ENCODE measurements at regions not wholly inside any gene's neighbourhood (a gene's known extent, or its start where the extent isn't known, plus 50 kb on each side); places are given as distances from the start of the nearest gene placed in this dataset.

DNA sequence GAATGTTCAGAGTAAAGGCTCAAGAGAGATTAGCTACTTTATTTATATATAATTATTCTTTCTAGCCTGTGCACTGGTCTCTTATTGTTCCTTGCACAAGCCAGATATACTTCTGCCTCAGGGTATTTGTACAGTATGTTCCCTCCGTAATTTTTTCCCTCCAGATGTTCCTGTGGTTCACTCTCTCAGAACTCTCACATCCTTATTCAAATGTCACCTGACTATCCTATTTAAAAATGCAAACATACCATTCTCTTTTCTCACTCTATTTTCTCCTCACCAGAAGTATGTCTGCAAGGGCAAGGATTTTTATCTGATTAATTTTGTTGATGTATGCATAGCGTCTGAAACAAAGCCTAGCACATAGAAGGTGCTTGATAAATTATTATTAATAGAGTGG is 64.0 kb upstream of the CERS6 start:
- DNase-seq (ENCODE audit: low read depth, low spot score), result peak; percentile 2
- TF ChIP-seq, protein P1, sequence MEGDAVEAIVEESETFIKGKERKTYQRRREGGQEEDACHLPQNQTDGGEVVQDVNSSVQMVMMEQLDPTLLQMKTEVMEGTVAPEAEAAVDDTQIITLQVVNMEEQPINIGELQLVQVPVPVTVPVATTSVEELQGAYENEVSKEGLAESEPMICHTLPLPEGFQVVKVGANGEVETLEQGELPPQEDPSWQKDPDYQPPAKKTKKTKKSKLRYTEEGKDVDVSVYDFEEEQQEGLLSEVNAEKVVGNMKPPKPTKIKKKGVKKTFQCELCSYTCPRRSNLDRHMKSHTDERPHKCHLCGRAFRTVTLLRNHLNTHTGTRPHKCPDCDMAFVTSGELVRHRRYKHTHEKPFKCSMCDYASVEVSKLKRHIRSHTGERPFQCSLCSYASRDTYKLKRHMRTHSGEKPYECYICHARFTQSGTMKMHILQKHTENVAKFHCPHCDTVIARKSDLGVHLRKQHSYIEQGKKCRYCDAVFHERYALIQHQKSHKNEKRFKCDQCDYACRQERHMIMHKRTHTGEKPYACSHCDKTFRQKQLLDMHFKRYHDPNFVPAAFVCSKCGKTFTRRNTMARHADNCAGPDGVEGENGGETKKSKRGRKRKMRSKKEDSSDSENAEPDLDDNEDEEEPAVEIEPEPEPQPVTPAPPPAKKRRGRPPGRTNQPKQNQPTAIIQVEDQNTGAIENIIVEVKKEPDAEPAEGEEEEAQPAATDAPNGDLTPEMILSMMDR (IDR thresholded peaks at IDR 0.05; ENCODE audit: low read depth, low read length), result no peak
- H3K4me3 ChIP-seq (ENCODE audit: low read depth, low read length), result no peak overlapping the region
- in situ Hi-C loops (cut with HindIII; ENCODE audit: low sequenced_read_pairs), result no loop called here

- TF ChIP-seq, protein P1 (IDR thresholded peaks at IDR 0.05; ENCODE audit: low read depth, low read length), result no peak
- no peak overlapping the region for H3K4me3 ChIP-seq (ENCODE audit: low read depth, low read length)
- in situ Hi-C loops (cut with HindIII; ENCODE audit: low sequenced_read_pairs), result no loop called here
- no peak for DNase-seq (ENCODE audit: low read depth, low spot score)
Observed at GRCh38 chr2:168392797-168393196, 63.3 kb upstream of the CERS6 start.

DNA sequence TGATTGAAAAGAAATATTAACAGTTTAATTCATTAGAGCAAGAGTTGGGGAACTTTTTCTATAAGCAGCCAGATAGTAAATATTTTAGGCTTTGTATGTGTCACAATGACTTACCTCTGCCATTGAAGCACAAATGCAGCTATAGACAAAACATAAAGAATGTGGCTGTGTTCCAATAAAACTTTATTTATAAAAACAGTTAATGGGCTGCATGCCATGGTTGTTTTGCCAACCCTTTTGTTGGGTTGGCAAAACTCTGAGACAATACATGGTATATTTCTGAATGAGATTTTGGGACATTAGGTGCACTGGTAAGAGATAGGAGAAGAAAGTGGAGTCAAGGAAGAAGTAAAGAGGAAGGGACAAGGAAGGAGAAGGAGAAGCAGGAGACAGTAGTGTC is 61.8 kb upstream of the CERS6 start:
- in situ Hi-C loops (cut with HindIII; ENCODE audit: low sequenced_read_pairs), result no loop called here
- no peak overlapping the region for H3K4me3 ChIP-seq (ENCODE audit: low read depth, low read length)
- TF ChIP-seq, protein P1 (IDR thresholded peaks at IDR 0.05; ENCODE audit: low read depth, low read length), result no peak
- no peak for DNase-seq (ENCODE audit: low read depth, low spot score)

- in situ Hi-C loops (cut with HindIII; ENCODE audit: low sequenced_read_pairs), result no loop called here
- TF ChIP-seq, protein P1 (IDR thresholded peaks at IDR 0.05; ENCODE audit: low read depth, low read length), result no peak
- H3K4me3 ChIP-seq (ENCODE audit: low read depth, low read length), result no peak overlapping the region
Observed at GRCh38 chr2:168396131-168396530, 59.9 kb upstream of the CERS6 start.

DNA sequence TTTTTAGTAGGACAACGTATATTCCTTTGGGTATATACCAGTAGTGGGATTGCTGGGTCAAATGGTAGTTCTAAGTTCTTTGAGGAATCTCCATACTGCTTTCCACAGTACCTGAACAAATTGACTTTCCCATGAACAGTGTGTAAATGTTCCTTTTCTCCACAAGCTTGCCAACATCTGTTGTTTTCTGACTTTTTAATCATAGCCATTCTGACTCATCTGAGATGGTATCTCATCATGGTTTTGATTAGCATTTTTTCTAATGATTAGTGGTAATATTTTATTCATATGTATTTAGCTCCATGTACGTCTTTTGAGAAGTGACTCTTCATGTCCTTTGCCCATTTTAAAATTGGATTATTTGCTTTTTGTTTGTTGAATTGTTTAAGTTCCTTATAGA is 58.4 kb upstream of the CERS6 start:
- H3K4me3 ChIP-seq (ENCODE audit: low read depth, low read length), result no peak overlapping the region
- in situ Hi-C loops (cut with HindIII; ENCODE audit: low sequenced_read_pairs), result no loop called here
- TF ChIP-seq, protein P1 (IDR thresholded peaks at IDR 0.05; ENCODE audit: low read depth, low read length), result no peak
- DNase-seq (ENCODE audit: low read depth, low spot score), result no peak

More at GRCh38 chr2:168396131-168396530, 59.9 kb upstream of the CERS6 start:
- peak; percentile 22 for DNase-seq (ENCODE audit: low read depth, low spot score)

DNA sequence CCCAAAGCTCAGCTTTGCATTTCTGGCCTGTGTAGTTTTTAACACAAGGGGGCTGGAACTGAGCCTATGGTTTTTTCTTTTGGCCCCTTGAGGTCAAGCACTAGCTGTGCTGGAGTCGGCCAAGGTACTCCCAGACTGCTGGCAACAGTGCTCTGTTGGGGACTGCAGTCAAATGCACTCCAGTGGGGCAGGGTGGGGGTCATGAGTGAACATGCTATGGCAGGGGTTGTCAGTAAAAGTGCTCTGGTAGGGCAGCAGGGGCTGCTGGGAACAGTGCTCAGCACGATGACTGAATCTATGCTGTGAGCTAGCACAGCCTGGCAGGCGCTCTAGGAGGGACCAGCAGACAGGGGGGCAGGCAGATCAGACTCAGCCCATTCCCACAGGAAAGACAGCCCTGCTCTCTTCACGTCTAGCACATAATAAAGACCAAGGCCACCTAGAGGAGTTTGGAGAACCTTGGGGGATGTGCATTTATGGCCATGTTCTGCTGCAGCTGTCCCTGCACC is 55.0 kb upstream of the CERS6 start:
- no peak overlapping the region for H3K4me3 ChIP-seq (ENCODE audit: low read depth, low read length)
- in situ Hi-C loops (cut with HindIII; ENCODE audit: low sequenced_read_pairs), result no loop called here
- no peak for DNase-seq (ENCODE audit: low read depth, low spot score)
- TF ChIP-seq, protein P1 (IDR thresholded peaks at IDR 0.05; ENCODE audit: low read depth, low read length), result no peak

DNA sequence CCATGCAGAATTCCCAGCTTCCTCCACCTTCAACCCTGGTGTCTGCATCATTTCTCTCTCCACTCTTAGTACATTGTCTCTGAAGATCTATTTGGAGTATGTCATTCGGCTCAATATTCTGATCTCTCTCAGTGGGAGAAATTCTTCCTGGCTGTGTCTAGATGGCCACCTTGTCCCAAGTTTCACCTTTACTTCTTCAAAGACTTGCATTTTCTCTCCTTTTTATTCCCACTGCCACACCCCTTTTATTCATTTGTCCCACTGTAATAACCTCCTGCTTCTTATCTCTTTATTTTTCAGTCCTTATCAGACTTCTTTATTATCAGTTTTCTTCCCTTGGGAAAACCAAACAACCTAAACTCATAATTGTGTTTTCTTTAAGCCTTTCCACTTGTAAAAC is 54.3 kb upstream of the CERS6 start:
- TF ChIP-seq, protein P1 (IDR thresholded peaks at IDR 0.05; ENCODE audit: low read depth, low read length), result no peak
- no peak for DNase-seq (ENCODE audit: low read depth, low spot score)
- no peak overlapping the region for H3K4me3 ChIP-seq (ENCODE audit: low read depth, low read length)

More for the DNA sequence above, 54.3 kb upstream of the CERS6 start:
- in situ Hi-C loops (cut with HindIII; ENCODE audit: low sequenced_read_pairs), result no loop called here

All from astrocyte of the spinal cord (primary cell).